Caco-2 (cell line): ENCODE measurements at regions not wholly inside any gene's neighbourhood (a gene's known extent, or its start where the extent isn't known, plus 50 kb on each side); places are given as distances from the start of the nearest gene placed in this dataset.

Experiments used
- BruUV-seq: library from RNA; stranded (reverse); fragments of 400-500 nt; replicated peaks from 2 replicates; lab custom pipeline; 2021; lab: Mats Ljungman, UMichigan
- CTCF ChIA-PET: fragments of 300-600 bp; sonication (Branson Sonifier 250); formaldehyde crosslinking; loops from one replicate; lab custom pipeline; 2022; ENCODE audit warnings: antibody characterized with exemption; lab: Charles Lee
- POLR2A ChIA-PET: fragments of 300-600 bp; sonication (Branson Sonifier 250); formaldehyde crosslinking; loops from one replicate; lab custom pipeline; 2022; ENCODE audit warnings: antibody characterized with exemption; lab: Charles Lee
- DNase-seq, 2 experiments: peaks; one replicate each; pipeline versions ENCODE4 v3.0.0 to v3.0.0-alpha.2; 2020 to 2022
- H3K27me3 ChIP-seq: replicated peaks from 2 replicates; pipeline ENCODE4 v1.6.0; 2011; ENCODE audit warnings: low read length; ENCODE audit not compliant: control insufficient read depth, insufficient read depth
- H3K36me3 ChIP-seq: 2 replicates; pipeline ENCODE4 v1.5.1; 2011; ENCODE audit warnings: low read length; ENCODE audit not compliant: control insufficient read depth, insufficient read depth
- H3K4me1 ChIP-seq: fragments of 250-450 bp; sonication (Bioruptor Pico); 2 replicates; pipeline ENCODE4 v1.5.1; 2020; ENCODE audit warnings: mild to moderate bottlenecking
- H3K4me3 ChIP-seq: 2 replicates; pipeline ENCODE4 v1.5.1; 2011; ENCODE audit warnings: low read depth, mild to moderate bottlenecking, control low read depth, low read length
- H3K9me3 ChIP-seq: fragments of 250-450 bp; sonication (Bioruptor Pico); 2 replicates; pipeline ENCODE4 v1.5.1; 2020; ENCODE audit warnings: mild to moderate bottlenecking, moderate library complexity
- H3K27ac Mint-ChIP-seq: one replicate; pipeline ENCODE4 v1.8.0; 2022; ENCODE audit warnings: mixed read lengths; ENCODE audit not compliant: unreplicated experiment
- H3K27me3 Mint-ChIP-seq: one replicate; pipeline ENCODE4 v1.8.0; 2022; ENCODE audit warnings: mixed read lengths; ENCODE audit not compliant: insufficient read depth, unreplicated experiment
- H3K36me3 Mint-ChIP-seq: one replicate; pipeline ENCODE4 v1.8.0; 2022; ENCODE audit warnings: mild to moderate bottlenecking, mixed read lengths; ENCODE audit not compliant: insufficient read depth, unreplicated experiment
- H3K4me1 Mint-ChIP-seq: one replicate; pipeline ENCODE4 v1.8.0; 2022; ENCODE audit warnings: low read depth, mixed read lengths; ENCODE audit not compliant: unreplicated experiment
- H3K4me3 Mint-ChIP-seq: one replicate; pipeline ENCODE4 v1.8.0; 2022; ENCODE audit warnings: mild to moderate bottlenecking, moderate library complexity, mixed read lengths; ENCODE audit not compliant: unreplicated experiment
- H3K9me3 Mint-ChIP-seq: one replicate; pipeline ENCODE4 v1.8.0; 2022; ENCODE audit warnings: mixed read lengths; ENCODE audit not compliant: unreplicated experiment
- intact Hi-C: fragments of 100-400 bp; cut with micrococcal nuclease; formaldehyde crosslinking; loops from one replicate; pipeline ENCODE4 v1.10.0; 2022; ENCODE audit not compliant: unreplicated experiment
- TF ChIP-seq, protein P1 (sequence below), 2 experiments: fragments of 200-600 bp in 1 of 2; IDR thresholded peaks; 1 replicate in 1 of 2; 2 replicates in 1 of 2; pipeline versions ENCODE4 v1.5.1 to v1.8.0; 2011 to 2022; ENCODE audit warnings: antibody characterized with exemption in 1 of 2, control low read depth in 1 of 2, inconsistent platforms in 1 of 2, low read depth in 1 of 2, low read length in 1 of 2, mild to moderate bottlenecking in 1 of 2, moderate library complexity in 1 of 2; ENCODE audit not compliant: insufficient read depth in 1 of 2, severe bottlenecking in 1 of 2, unreplicated experiment in 1 of 2

DNA sequence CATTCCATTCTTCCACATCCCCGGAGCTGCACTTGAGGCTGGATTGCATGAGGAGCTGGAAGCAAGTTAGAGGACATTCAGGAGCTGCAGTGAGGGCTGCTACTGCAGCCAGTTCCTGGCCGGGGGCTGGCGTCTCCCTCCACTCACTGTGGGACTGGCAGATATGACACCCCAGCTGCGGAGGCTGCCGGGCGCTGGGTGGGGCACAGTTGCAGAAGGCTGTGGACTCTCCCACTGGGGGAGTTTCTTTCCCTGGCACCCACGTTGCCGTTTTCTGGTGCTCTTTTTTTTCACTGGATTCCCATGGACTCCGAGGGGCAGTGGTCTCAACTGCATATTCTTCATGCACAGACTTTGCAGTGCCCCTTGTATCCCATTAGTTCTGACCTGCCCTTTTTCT is 351.1 kb upstream of the AJAP1 start:
- intact Hi-C loops = no loop called here
- Histone ChIP-seq H3K9me3 (no peaks in the 10 kb centered on the region), H3K36me3 (no peaks in the 10 kb centered on the region), H3K27me3 (no peaks in the 10 kb centered on the region), H3K4me1 (no peaks in the 10 kb centered on the region), H3K4me3 (no peak overlapping the region)
- H3K4me1 Mint-ChIP-seq = no peaks in the 10 kb centered on the region
- ChIA-PET POLR2A (no interaction called here), CTCF (no interaction called here)
- H3K27ac Mint-ChIP-seq = no peak overlapping the region
- TF ChIP-seq, protein P1, sequence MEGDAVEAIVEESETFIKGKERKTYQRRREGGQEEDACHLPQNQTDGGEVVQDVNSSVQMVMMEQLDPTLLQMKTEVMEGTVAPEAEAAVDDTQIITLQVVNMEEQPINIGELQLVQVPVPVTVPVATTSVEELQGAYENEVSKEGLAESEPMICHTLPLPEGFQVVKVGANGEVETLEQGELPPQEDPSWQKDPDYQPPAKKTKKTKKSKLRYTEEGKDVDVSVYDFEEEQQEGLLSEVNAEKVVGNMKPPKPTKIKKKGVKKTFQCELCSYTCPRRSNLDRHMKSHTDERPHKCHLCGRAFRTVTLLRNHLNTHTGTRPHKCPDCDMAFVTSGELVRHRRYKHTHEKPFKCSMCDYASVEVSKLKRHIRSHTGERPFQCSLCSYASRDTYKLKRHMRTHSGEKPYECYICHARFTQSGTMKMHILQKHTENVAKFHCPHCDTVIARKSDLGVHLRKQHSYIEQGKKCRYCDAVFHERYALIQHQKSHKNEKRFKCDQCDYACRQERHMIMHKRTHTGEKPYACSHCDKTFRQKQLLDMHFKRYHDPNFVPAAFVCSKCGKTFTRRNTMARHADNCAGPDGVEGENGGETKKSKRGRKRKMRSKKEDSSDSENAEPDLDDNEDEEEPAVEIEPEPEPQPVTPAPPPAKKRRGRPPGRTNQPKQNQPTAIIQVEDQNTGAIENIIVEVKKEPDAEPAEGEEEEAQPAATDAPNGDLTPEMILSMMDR (IDR thresholded peaks at IDR 0.05; ENCODE audit: insufficient read depth in 1 of 2, low read depth in 1 of 2, low read length in 1 of 2, severe bottlenecking in 1 of 2, unreplicated experiment in 1 of 2) = no peak
- no peaks in the 10 kb centered on the region for H3K36me3 Mint-ChIP-seq
- no peak overlapping the region for H3K4me3 Mint-ChIP-seq
- peaks cover 15% of the 10 kb centered on the region for H3K9me3 Mint-ChIP-seq
- H3K27me3 Mint-ChIP-seq = no peaks in the 10 kb centered on the region
- no peak for DNase-seq
- BruUV-seq = no TSS peak

DNA sequence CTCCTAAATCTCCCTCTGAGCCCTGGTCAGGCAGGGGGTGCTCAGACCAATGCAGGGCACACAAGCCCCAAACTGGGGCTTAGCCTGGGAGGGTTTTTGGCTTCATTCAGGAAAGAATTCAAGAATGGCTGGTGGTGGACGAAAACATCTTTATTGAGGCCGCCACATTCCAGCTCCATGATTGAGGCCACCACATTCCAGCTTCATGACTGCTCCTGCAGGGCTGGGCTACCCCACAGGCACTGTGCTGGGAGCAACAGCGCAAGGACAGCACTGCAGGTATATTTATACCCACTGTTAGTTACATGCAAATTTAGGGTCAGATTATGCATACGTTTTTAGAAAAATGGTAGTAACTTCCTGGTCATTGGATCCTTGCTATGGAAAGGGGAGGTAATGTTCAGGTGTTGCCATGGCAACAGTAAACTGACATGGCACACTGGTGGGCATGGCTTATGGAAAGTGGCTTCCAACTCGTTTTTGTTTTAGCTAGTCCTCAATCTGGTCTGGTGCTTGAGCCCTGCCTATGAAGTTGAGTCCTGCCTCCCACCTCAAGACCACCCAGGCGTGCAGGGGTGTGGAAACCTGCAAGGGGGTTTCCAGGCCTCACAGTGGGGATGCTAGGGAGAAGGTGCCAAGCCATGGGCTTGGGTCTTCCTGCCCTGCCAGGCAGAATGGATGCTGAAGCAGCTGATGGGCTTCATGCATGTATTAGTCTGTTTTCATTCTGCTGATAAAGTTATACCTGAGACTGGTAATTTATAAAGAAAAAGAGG is 348.7 kb upstream of the AJAP1 start:
- H3K27me3 ChIP-seq = no peaks in the 10 kb centered on the region
- no peaks in the 10 kb centered on the region for H3K36me3 ChIP-seq
- Mint-ChIP-seq H3K4me3 (no peak overlapping the region), H3K9me3 (peaks cover 15% of the 10 kb centered on the region), H3K27me3 (no peaks in the 10 kb centered on the region), H3K27ac (no peak overlapping the region), H3K36me3 (no peaks in the 10 kb centered on the region), H3K4me1 (no peaks in the 10 kb centered on the region)
- CTCF ChIA-PET = no interaction called here
- TF ChIP-seq, protein P1 (IDR thresholded peaks at IDR 0.05; ENCODE audit: insufficient read depth in 1 of 2, low read depth in 1 of 2, low read length in 1 of 2, severe bottlenecking in 1 of 2, unreplicated experiment in 1 of 2) = no peak
- no TSS peak for BruUV-seq
- intact Hi-C loops = no loop called here
- H3K4me1 ChIP-seq = no peaks in the 10 kb centered on the region
- H3K4me3 ChIP-seq = no peak overlapping the region
- POLR2A ChIA-PET = no interaction called here
- no peak for DNase-seq
- H3K9me3 ChIP-seq = no peaks in the 10 kb centered on the region

DNA sequence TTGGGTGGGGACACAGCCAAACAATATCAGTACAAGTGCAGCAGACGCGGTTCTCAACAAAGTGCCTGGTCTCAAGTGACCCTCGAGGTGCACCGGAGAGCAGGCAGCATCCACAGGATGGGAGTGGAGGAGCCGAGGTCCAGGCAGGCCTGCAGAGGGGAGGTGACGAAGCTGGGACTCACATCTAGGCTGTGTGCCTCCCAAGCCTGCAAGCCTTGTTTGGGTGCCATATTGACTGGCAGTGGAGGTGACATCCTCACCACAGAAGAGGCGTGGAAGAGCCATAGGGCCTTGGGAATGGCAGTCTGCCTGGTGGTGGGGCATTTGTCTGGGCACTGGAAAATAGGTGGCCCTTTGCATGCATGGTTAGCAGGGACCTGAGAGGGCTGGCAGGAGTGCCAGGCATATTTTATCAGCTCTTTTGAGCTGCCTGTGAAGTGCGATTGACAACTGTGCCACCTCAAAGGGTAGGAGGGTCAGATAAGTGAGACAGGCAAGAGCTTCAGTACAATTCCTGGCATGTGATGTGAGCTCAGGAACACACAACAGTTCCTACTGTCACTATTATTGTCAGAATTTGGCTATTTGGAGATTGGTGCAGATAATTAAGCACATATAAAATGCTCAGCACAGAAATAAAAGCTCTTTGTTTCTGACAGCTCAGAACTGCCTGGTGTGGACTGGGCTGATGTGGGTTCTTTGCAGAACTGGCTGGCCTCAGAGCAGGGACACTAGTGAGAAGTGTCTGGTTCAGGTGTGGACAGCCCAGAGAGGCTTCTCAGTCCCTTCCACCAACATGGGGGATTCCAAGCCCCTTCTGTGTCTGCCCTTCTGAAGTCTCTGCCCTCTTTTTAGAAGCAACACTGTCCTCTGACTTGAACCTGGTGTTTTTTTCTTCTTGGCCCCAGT is 347.6 kb upstream of the AJAP1 start:
- Mint-ChIP-seq H3K27me3 (no peaks in the 10 kb centered on the region), H3K4me3 (no peak overlapping the region), H3K4me1 (no peaks in the 10 kb centered on the region), H3K27ac (no peak overlapping the region), H3K9me3 (peaks cover 15% of the 10 kb centered on the region), H3K36me3 (no peaks in the 10 kb centered on the region)
- no peak for DNase-seq
- Histone ChIP-seq H3K27me3 (no peaks in the 10 kb centered on the region), H3K36me3 (no peaks in the 10 kb centered on the region), H3K9me3 (no peaks in the 10 kb centered on the region), H3K4me1 (no peaks in the 10 kb centered on the region), H3K4me3 (no peak overlapping the region)
- CTCF ChIA-PET = no interaction called here
- BruUV-seq = no TSS peak
- intact Hi-C loops = no loop called here
- TF ChIP-seq, protein P1 (IDR thresholded peaks at IDR 0.05; ENCODE audit: insufficient read depth in 1 of 2, low read depth in 1 of 2, low read length in 1 of 2, severe bottlenecking in 1 of 2, unreplicated experiment in 1 of 2) = no peak
- POLR2A ChIA-PET = no interaction called here
